Rectal smooth muscle tissue (tissue), 1 donor: ENCODE measurements at regions not wholly inside any gene's neighbourhood (a gene's known extent, or its start where the extent isn't known, plus 50 kb on each side); places are given as distances from the start of the nearest gene placed in this dataset.
"Not testable (repeated sequence)": the region's sequence is repeated elsewhere in the genome, so short reads cannot be mapped to it uniquely, and the experiment has no call there.

Experiments
- H3K27ac ChIP-seq: one replicate; pipeline ENCODE4 v1.7.0; 2013; ENCODE audit warnings: low read depth, low read length, inconsistent platforms
- H3K27me3 ChIP-seq: one replicate; pipeline ENCODE4 v1.7.0; 2013; ENCODE audit warnings: low read length; ENCODE audit not compliant: control insufficient read depth, insufficient read depth
- H3K36me3 ChIP-seq: one replicate; pipeline ENCODE4 v1.7.0; 2013; ENCODE audit warnings: low read length; ENCODE audit not compliant: control insufficient read depth, insufficient read depth
- H3K4me1 ChIP-seq: one replicate; pipeline ENCODE4 v1.7.0; 2013; ENCODE audit warnings: low read length; ENCODE audit not compliant: control insufficient read depth, insufficient read depth
- H3K4me3 ChIP-seq: one replicate; pipeline ENCODE4 v1.7.0; 2013; ENCODE audit warnings: low read length
- H3K9ac ChIP-seq: one replicate; pipeline ENCODE4 v1.7.0; 2013; ENCODE audit warnings: low read length

DNA sequence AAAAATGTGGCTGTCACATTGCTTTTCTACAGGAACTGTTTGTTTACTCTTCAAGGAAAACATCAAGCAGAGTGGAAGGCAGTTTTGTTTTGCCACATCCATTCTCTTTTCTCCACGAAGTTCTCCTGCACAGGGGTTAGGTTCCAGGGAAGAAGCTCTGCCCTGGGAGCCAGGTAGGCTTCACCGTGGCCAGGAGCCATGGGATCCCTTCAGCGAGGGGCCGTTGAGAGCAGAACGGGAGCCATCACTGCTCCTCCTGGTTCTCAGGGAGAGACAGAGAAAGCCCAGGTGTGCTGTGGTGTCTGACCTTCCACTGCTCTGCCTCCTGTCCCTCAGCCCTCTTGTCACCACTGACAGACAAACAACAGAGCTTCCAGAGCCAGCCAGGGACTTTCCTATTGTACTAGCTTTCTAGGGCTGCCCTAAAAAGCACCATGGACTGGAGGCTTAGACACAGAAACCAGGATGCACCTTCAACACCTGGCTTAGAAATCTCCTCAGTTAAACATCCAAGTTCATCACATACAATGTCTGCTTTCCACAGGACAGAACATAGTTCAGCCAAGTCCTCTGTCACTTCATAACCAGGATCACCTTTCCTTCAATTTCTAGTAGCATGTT, 75.6 kb upstream of the SLC22A23 start:
- Histone ChIP-seq H3K4me3 (no peak overlapping the region), H3K27ac (no peak overlapping the region), H3K36me3 (no peaks in the 10 kb centered on the region), H3K4me1 (no peaks in the 10 kb centered on the region), H3K27me3 (no peaks in the 10 kb centered on the region), H3K9ac (no peak overlapping the region)

DNA sequence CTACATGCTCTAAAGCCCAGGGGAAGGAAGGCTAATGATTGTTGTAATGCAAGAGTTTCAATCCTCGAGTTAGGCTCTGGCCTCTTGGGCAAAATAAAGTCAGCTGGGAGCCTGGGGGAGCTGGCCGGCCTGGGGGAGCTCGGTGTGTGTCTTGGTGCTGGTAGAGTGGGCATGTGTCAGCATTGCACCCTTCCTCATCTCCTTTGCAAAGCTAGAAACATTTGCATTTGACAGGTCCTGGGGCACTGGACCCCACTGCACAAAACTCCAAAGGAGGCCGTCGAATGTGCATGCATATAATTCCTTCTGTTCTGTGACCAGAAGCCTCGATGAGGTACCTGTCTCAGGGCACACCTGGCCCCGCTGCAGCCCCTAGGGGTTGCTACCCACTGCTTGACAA, 74.6 kb upstream of the SLC22A23 start:
- Histone ChIP-seq H3K36me3 (no peaks in the 10 kb centered on the region), H3K27ac (no peak overlapping the region), H3K4me3 (no peak overlapping the region), H3K4me1 (no peaks in the 10 kb centered on the region), H3K9ac (no peak overlapping the region), H3K27me3 (no peaks in the 10 kb centered on the region)

DNA sequence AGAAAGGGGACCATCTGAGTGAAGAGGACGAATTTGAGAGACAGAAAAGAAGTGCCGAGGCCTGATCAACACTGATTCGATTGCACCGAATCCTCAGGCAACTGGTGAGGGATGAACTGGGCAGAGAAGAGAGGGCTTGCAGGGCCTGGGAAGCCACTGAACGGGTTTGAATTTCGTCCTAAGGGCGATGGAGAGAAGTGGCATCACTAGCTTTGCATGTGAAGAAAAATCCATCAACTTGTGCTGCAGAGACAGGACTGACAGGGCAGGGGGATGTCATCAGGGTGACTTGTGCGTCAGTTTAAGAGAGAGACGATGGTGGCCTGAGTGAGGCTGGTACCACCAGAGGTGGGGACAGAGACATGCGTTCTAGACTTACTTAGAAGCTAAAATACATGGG, 73.7 kb upstream of the SLC22A23 start:
- H3K27me3 ChIP-seq = no peaks in the 10 kb centered on the region
- H3K4me3 ChIP-seq = no peak overlapping the region
- no peak overlapping the region for H3K9ac ChIP-seq
- H3K36me3 ChIP-seq = no peaks in the 10 kb centered on the region
- H3K27ac ChIP-seq = no peak overlapping the region
- H3K4me1 ChIP-seq = no peaks in the 10 kb centered on the region

DNA sequence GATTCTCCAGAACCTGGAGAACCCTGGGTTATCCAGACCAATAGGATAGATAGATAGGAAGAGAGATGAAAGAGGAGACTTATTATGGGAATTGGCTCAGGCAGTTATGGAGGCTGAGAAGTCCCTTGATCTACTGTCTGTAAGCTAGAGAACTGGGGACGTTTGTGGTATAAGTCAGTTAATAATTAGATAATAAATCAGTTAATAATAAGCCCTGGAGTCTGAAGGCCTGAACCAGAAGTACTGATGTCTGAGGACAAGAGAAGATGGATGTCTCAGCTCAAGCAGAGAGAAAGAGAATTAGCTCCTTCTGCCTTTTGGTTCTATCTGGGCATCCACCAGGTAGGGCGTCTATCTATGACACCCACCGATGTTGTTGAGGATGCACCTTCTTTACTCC, 72.9 kb upstream of the SLC22A23 start:
- H3K27ac ChIP-seq = no peak overlapping the region
- no peak overlapping the region for H3K9ac ChIP-seq
- H3K4me3 ChIP-seq = no peak overlapping the region
- no peaks in the 10 kb centered on the region for H3K4me1 ChIP-seq
- no peaks in the 10 kb centered on the region for H3K27me3 ChIP-seq
- H3K36me3 ChIP-seq = no peaks in the 10 kb centered on the region

GRCh38 chr6:3529232-3529631, 72.4 kb upstream of the SLC22A23 start:
- Histone ChIP-seq H3K4me1 (no peaks in the 10 kb centered on the region), H3K9ac (no peak overlapping the region), H3K27ac (no peak overlapping the region), H3K27me3 (no peaks in the 10 kb centered on the region), H3K4me3 (no peak overlapping the region), H3K36me3 (no peaks in the 10 kb centered on the region)

DNA sequence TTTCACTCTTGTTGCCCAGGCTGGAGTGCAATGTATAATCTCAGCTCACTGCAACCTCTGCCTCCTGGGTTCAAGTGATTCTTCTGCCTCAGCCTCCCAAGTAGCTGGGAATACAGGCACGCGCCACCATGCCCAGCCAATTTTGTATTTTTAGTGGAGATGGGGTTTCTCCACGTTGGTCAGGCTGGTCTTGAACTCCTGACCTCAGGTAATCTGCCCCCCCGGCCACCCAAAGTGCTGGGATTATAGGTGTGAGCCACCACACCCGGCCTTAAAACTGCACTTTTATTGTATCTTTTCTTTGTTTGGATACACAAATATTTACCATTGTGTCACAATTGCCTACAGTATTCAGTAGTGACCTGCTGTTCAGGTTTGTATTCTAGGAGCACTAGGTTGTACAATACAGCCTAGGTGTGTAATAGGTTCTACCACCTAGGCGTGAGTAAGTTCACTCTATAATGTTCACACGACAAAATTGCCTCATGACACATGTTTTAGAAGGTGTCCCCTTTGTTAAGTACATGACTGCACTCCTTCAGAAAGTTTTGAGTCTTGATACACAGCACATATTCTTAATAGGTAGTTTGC, 71.3 kb upstream of the SLC22A23 start:
- not testable (repeated sequence) for H3K27ac ChIP-seq, H3K4me3 ChIP-seq, H3K4me1 ChIP-seq, H3K27me3 ChIP-seq, H3K36me3 ChIP-seq, H3K9ac ChIP-seq

GRCh38 chr6:3527651-3527977, 70.8 kb upstream of the SLC22A23 start:
- H3K4me3 ChIP-seq = no peak overlapping the region
- no peak overlapping the region for H3K27ac ChIP-seq
- no peaks in the 10 kb centered on the region for H3K36me3 ChIP-seq
- H3K4me1 ChIP-seq = no peaks in the 10 kb centered on the region
- no peaks in the 10 kb centered on the region for H3K27me3 ChIP-seq
- no peak overlapping the region for H3K9ac ChIP-seq

- H3K36me3 ChIP-seq = no peaks in the 10 kb centered on the region
- H3K9ac ChIP-seq = no peak overlapping the region
- H3K4me1 ChIP-seq = no peaks in the 10 kb centered on the region
- H3K27me3 ChIP-seq = no peaks in the 10 kb centered on the region
- H3K27ac ChIP-seq = no peak overlapping the region
- no peak overlapping the region for H3K4me3 ChIP-seq
Observed at GRCh38 chr6:3526962-3527650, 70.3 kb upstream of the SLC22A23 start.

DNA sequence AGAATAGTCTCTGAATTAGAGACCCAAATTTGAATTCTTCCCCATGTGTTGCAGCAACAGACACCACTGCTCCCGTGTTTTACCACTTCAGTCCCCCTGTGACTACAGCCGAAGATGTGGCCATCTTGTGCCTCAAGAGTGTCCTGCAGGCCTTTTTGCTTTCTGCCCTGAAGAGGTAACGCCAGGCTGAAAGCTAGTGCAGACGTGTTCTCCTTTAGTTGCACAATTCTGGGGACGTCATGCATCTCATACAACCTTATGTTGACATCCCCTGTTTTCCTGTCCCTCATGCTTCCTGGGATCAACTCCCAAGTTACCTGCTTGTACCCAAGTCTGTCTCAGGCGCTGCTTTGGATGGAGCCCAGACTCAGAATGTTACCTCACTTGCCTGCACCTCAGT, 69.1 kb upstream of the SLC22A23 start:
- Histone ChIP-seq H3K36me3 (no peaks in the 10 kb centered on the region), H3K4me1 (no peaks in the 10 kb centered on the region), H3K4me3 (no peak overlapping the region), H3K27me3 (no peaks in the 10 kb centered on the region), H3K27ac (no peak overlapping the region), H3K9ac (no peak overlapping the region)

GRCh38 chr6:3524456-3524855, 67.6 kb upstream of the SLC22A23 start:
- no peak overlapping the region for H3K27ac ChIP-seq
- H3K36me3 ChIP-seq = no peaks in the 10 kb centered on the region
- no peak overlapping the region for H3K9ac ChIP-seq
- H3K27me3 ChIP-seq = no peaks in the 10 kb centered on the region
- no peaks in the 10 kb centered on the region for H3K4me1 ChIP-seq
- H3K4me3 ChIP-seq = no peak overlapping the region

DNA sequence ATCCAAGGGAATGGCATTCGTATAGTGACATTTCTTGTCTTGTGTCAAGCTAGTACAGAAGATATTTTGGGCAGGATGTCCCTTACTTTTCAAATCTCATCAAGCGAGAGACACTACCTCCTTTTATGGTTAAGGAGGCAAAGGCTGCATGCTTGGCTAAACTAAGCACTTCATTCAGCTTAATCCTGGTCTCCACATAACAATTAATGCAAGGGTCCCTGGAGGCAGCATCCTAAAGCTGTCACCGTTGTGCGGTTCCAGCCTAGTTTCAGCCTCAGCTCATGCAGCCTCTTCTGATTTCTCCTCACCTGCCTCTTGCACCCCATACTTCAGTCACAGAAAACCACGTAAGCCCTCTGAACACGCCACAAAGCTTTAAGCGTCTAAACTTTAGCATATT, 67.1 kb upstream of the SLC22A23 start:
- Histone ChIP-seq H3K4me3 (no peak overlapping the region), H3K27me3 (no peaks in the 10 kb centered on the region), H3K4me1 (peaks cover 2% of the 10 kb centered on the region), H3K36me3 (no peaks in the 10 kb centered on the region), H3K9ac (no peak overlapping the region), H3K27ac (no peak overlapping the region)

- Histone ChIP-seq H3K27ac (no peak overlapping the region), H3K9ac (no peak overlapping the region), H3K36me3 (no peaks in the 10 kb centered on the region), H3K4me3 (no peak overlapping the region), H3K4me1 (peaks cover 3% of the 10 kb centered on the region), H3K27me3 (no peaks in the 10 kb centered on the region)
Observed at GRCh38 chr6:3523271-3523670, 66.4 kb upstream of the SLC22A23 start.
